GM23338 (cell line): ENCODE measurements at regions not wholly inside any gene's neighbourhood (a gene's known extent, or its start where the extent isn't known, plus 50 kb on each side); places are given as distances from the start of the nearest gene placed in this dataset.
A peak's percentile ranks its signal among the peaks of the same experiment; 100 is the strongest.

Experiments
- ATAC-seq: fragments of 200-7000 bp; cut with Tn5 transposase; 3 replicates; pipeline ENCODE4 v1.9.1; 2020
- DNase-seq: peaks from one replicate; pipeline ENCODE4 v3.0.0-alpha.2; 2015; ENCODE audit warnings: low spot score
- H2AFZ ChIP-seq: fragments of 200-600 bp; sonication (generic); 2 replicates; pipeline ENCODE4 v1.8.0; 2016; ENCODE audit warnings: antibody characterized with exemption, mild to moderate bottlenecking, moderate library complexity
- H3F3A ChIP-seq: fragments of 200-600 bp; sonication (generic); replicated peaks from 2 replicates; pipeline ENCODE4 v1.8.0; 2017; ENCODE audit warnings: antibody characterized with exemption, mixed run types, low read depth
- H3K27ac ChIP-seq: fragments of 200-600 bp; sonication (generic); 2 replicates; pipeline ENCODE4 v1.6.1; 2016; ENCODE audit warnings: low read depth
- H3K27me3 ChIP-seq: fragments of 200-600 bp; sonication (generic); 2 replicates; pipeline ENCODE4 v1.8.0; 2016; ENCODE audit warnings: mild to moderate bottlenecking, mixed run types, moderate library complexity; ENCODE audit not compliant: insufficient read depth
- H3K36me3 ChIP-seq: fragments of 200-600 bp; sonication (generic); 2 replicates; pipeline ENCODE4 v1.8.0; 2016; ENCODE audit warnings: mild to moderate bottlenecking; ENCODE audit not compliant: insufficient read depth
- H3K4me1 ChIP-seq: fragments of 200-600 bp; sonication (generic); 2 replicates; pipeline ENCODE4 v1.8.0; 2016; ENCODE audit warnings: mild to moderate bottlenecking, moderate library complexity; ENCODE audit not compliant: insufficient read depth
- H3K4me2 ChIP-seq: fragments of 200-600 bp; sonication (generic); 2 replicates; pipeline ENCODE4 v1.7.1; 2017; ENCODE audit warnings: mixed run types
- H3K4me3 ChIP-seq: fragments of 200-600 bp; sonication (generic); 2 replicates; pipeline ENCODE4 v1.6.1; 2016; ENCODE audit warnings: mixed run types
- H3K79me2 ChIP-seq: fragments of 200-600 bp; sonication (generic); replicated peaks from 2 replicates; pipeline ENCODE4 v1.8.0; 2017; ENCODE audit warnings: mild to moderate bottlenecking; ENCODE audit not compliant: insufficient read depth
- H3K9me2 ChIP-seq: fragments of 200-600 bp; sonication (generic); 2 replicates; pipeline ENCODE4 v1.8.0; 2017; ENCODE audit not compliant: insufficient read depth
- H4K20me1 ChIP-seq: fragments of 200-600 bp; sonication (generic); replicated peaks from 2 replicates; pipeline ENCODE4 v1.8.0; 2017; ENCODE audit warnings: mild to moderate bottlenecking; ENCODE audit not compliant: insufficient read depth
- H3K27ac Mint-ChIP-seq: 2 replicates; pipeline ENCODE4 v1.8.0; 2020; ENCODE audit warnings: inconsistent platforms, mild to moderate bottlenecking, moderate library complexity, mixed read lengths
- H3K27me3 Mint-ChIP-seq: 3 replicates; pipeline ENCODE4 v1.8.0; 2022; ENCODE audit warnings: low read depth, mild to moderate bottlenecking, moderate library complexity, mixed read lengths, inconsistent platforms; ENCODE audit not compliant: insufficient read depth, poor library complexity
- H3K36me3 Mint-ChIP-seq: 3 replicates; pipeline ENCODE4 v1.8.0; 2021; ENCODE audit warnings: low read depth, mild to moderate bottlenecking, inconsistent platforms, moderate library complexity, mixed read lengths
- H3K4me1 Mint-ChIP-seq: 3 replicates; pipeline ENCODE4 v1.8.0; 2020; ENCODE audit warnings: mild to moderate bottlenecking, inconsistent platforms, mixed read lengths
- H3K4me3 Mint-ChIP-seq: 3 replicates; pipeline ENCODE4 v1.8.0; 2021; ENCODE audit warnings: moderate library complexity, mild to moderate bottlenecking, inconsistent platforms, mixed read lengths
- H3K9me3 Mint-ChIP-seq: 3 replicates; pipeline ENCODE4 v1.8.0; 2020; ENCODE audit warnings: moderate library complexity, mild to moderate bottlenecking, inconsistent platforms, mixed read lengths
- EZH2phosphoT487 ChIP-seq: fragments of 200-600 bp; sonication (generic); IDR thresholded peaks from one replicate; pipeline ENCODE4 v1.8.1; 2018; ENCODE audit warnings: antibody characterized with exemption; ENCODE audit not compliant: unreplicated experiment
- NANOG ChIP-seq: IDR thresholded peaks from 2 replicates; pipeline ENCODE4 v1.6.1; 2016; ENCODE audit warnings: antibody characterized with exemption, borderline replicate concordance
- REST ChIP-seq: IDR thresholded peaks from one replicate; pipeline ENCODE4 v1.6.1; 2018; ENCODE audit warnings: antibody characterized with exemption; ENCODE audit not compliant: unreplicated experiment
- STAT1 ChIP-seq: IDR thresholded peaks from one replicate; pipeline ENCODE4 v1.6.1; 2016; ENCODE audit warnings: antibody characterized with exemption; ENCODE audit not compliant: unreplicated experiment
- ZNF114 ChIP-seq: fragments of 250-450 bp; sonication (Bioruptor Pico); IDR thresholded peaks from 2 replicates; pipeline ENCODE4 v1.5.0; 2020; ENCODE audit warnings: mild to moderate bottlenecking, moderate library complexity
- ZNF331 ChIP-seq: fragments of 250-450 bp; sonication (Bioruptor Pico); IDR thresholded peaks from 2 replicates; pipeline ENCODE4 v1.5.0; 2020; ENCODE audit warnings: low read depth, mild to moderate bottlenecking, moderate library complexity
- ZNF462 ChIP-seq: fragments of 250-450 bp; sonication (Bioruptor Pico); IDR thresholded peaks from 2 replicates; pipeline ENCODE4 v1.5.0; 2020; ENCODE audit warnings: mild to moderate bottlenecking, moderate library complexity
- TF ChIP-seq, protein P1 (sequence below), 2 experiments: fragments of 200-600 bp in 1 of 2; sonication (generic) in 1 of 2; conservative IDR thresholded peaks; 2 replicates each; pipeline versions ENCODE4 v1.5.1 to v1.6.1; 2016 to 2017; ENCODE audit warnings: antibody characterized with exemption in 2 of 2, low read depth in 2 of 2, mild to moderate bottlenecking in 2 of 2, moderate library complexity in 1 of 2

DNA sequence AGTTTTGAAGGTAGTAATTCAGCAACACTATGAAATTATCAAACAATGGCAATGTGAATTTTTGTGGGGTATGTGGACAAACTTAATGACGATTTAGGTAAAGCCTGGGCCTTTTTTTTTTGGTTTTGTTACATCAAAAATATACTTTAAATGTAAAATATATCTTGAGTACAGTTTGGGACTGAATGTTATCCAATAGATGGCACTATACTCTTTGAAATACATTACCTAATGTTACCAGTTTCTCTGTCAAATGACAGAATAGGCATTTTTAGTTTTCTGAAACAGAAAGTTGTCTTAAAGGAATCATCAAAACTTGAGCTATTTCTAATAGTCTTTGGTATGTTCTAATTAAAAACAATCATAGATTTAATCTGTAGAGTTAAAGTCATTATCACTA, 1651.9 kb downstream of the C4orf33 start:
- H2AFZ ChIP-seq: no peak overlapping the region
- peak; percentile 35 for DNase-seq
- no peak overlapping the region for H3K27ac ChIP-seq
- 0 out of 2 replicates have a peak overlapping the region, but pooled peaks have one; percentile 77 for H3K27ac Mint-ChIP-seq
- H3K9me3 Mint-ChIP-seq: peaks cover 9% of the 10 kb centered on the region; the same call in 2 of the 3 replicates
- H3K4me1 Mint-ChIP-seq: peaks cover 4% of the 10 kb centered on the region; the same call in 1 of the 3 replicates
- H3K79me2 ChIP-seq: no peaks in the 10 kb centered on the region
- H3K36me3 Mint-ChIP-seq: peaks cover 17% of the 10 kb centered on the region
- TF ChIP-seq ZNF114 (CRISPR knock-in tag) (no peak), REST (no peak), STAT1 (no peak), EZH2phosphoT487 (no peak), ZNF462 (no peak), NANOG (no peak), ZNF331 (CRISPR knock-in tag) (no peak)
- TF ChIP-seq, protein P1, sequence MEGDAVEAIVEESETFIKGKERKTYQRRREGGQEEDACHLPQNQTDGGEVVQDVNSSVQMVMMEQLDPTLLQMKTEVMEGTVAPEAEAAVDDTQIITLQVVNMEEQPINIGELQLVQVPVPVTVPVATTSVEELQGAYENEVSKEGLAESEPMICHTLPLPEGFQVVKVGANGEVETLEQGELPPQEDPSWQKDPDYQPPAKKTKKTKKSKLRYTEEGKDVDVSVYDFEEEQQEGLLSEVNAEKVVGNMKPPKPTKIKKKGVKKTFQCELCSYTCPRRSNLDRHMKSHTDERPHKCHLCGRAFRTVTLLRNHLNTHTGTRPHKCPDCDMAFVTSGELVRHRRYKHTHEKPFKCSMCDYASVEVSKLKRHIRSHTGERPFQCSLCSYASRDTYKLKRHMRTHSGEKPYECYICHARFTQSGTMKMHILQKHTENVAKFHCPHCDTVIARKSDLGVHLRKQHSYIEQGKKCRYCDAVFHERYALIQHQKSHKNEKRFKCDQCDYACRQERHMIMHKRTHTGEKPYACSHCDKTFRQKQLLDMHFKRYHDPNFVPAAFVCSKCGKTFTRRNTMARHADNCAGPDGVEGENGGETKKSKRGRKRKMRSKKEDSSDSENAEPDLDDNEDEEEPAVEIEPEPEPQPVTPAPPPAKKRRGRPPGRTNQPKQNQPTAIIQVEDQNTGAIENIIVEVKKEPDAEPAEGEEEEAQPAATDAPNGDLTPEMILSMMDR (conservative IDR thresholded peaks at IDR 0.05; ENCODE audit: low read depth in 2 of 2): peak in 1 of 2 experiments; percentile 62; a peak in 3 of 4 replicates
- H3K9me2 ChIP-seq: no peaks in the 10 kb centered on the region; the same call in 1 of the 2 replicates
- no peaks in the 10 kb centered on the region for H3F3A ChIP-seq
- no peak overlapping the region for H3K4me2 ChIP-seq
- no peaks in the 10 kb centered on the region; the same call in 1 of the 2 replicates for H3K36me3 ChIP-seq
- no peaks in the 10 kb centered on the region for H4K20me1 ChIP-seq
- H3K4me1 ChIP-seq: peaks cover 5% of the 10 kb centered on the region; the same call in 1 of the 2 replicates
- H3K4me3 Mint-ChIP-seq: no peak overlapping the region
- no peak for ATAC-seq
- H3K27me3 ChIP-seq: no peaks in the 10 kb centered on the region
- H3K4me3 ChIP-seq: no peak overlapping the region
- H3K27me3 Mint-ChIP-seq: no peaks in the 10 kb centered on the region
